GM18511 (cell line): ENCODE measurements at regions not wholly inside any gene's neighbourhood (a gene's known extent, or its start where the extent isn't known, plus 50 kb on each side); places are given as distances from the start of the nearest gene placed in this dataset.

ENCODE experiments used
- ATAC-seq: cut with Tn5 transposase; IDR thresholded peaks from one replicate; pipeline ENCODE4 v1.9.1; 2021; ENCODE audit warnings: mild to moderate bottlenecking, moderate library complexity; ENCODE audit not compliant: unreplicated experiment

DNA sequence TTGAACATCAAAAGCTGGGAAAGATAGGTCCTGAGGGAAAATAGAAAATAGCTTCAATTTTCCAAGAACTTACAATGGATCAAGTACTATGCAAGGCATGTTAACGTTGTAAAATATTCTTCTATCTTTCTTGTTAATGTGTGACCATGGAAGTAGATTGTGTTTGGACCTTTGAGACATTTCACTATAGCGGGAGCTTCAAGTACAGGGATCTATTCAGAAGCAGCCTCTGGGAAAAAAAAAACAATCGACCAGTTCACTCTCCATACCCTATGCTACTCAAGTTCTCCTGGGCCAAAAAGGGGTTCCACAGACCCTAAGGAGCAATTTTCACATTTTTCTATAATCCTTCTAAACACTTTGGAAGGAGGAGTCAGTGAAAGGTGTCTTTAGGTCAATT, 54.1 kb upstream of the ATP10B start:
- no peak for ATAC-seq

DNA sequence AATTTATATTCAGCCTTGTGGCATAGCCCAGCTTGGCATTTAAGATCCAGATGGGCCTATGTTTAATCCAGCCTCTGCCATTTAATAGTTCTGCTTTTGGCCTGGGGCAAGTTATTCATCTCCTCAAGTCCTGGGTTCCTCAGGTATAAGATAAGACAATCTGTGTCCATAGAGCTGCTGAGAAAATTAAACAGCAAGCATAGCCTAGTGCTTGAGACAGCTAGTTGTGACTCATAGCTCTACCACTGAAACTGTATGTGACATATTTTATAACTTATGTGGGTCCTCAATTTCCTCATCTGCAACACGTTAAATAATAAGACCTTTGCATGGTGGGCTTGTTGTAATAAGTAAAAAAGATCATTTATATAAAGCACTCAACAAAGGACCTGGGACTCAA, 53.3 kb upstream of the ATP10B start:
- ATAC-seq = peak; percentile 62

DNA sequence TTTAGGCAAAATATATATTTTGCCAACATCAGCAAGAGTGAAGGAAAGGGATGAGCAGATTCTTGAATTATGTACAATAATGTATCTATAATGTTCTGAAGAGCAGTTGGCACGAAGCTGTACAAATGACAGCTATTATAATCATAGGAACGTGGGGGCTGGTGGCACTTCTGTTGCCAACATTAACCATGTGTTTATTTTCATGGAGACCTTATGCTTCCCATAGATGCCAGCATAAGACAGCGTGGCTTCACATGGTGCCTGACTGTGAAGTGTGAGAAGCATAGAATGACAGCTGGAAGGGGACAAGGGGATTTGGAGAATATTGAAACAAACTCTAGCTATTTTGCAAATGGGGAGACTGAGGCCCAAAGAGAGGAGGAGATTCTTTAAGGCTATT, 52.6 kb upstream of the ATP10B start:
- ATAC-seq = no peak

DNA sequence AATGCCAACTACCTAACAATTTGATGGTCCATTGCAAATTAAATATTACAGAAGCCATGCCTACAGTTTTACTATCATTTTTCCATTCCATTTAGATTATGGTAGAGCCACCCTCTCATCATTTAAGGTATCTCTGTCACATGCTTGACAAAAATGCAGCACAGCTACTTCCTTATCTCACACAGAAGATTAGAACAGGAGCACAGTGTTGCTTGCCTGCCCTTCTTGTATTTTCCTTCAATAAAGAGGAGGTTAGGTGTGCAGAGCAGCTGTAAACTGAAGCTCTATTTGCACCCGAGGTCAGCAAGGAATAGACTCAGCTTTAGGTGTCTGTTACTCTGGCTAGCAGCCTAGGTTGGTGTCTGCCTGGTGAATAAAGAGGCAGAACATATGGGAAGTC, 51.5 kb upstream of the ATP10B start:
- no peak for ATAC-seq

DNA sequence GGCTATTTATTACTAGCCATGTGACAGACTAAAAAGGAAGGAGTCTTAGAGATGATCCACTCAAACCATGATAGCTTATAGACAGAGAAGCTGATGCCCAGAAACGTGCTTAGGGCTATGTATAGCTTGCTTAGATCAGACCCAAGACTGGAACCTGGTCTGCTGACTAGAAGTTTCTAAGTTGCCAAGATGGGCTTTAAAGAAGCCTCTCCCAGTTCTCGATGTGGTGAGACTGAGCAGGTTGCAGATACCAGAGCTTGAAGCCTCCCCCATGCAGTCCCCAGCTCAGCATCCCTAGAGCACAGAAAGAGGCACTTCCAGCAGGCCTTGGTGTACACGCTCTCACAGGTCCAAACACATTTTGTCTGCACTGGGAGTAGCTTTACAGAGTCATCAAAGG, 51.1 kb upstream of the ATP10B start:
- no peak for ATAC-seq
